ENCODE measurements at regions not wholly inside any gene's neighbourhood (a gene's known extent, or its start where the extent isn't known, plus 50 kb on each side); places are given as distances from the start of the nearest gene placed in this dataset.

DNA sequence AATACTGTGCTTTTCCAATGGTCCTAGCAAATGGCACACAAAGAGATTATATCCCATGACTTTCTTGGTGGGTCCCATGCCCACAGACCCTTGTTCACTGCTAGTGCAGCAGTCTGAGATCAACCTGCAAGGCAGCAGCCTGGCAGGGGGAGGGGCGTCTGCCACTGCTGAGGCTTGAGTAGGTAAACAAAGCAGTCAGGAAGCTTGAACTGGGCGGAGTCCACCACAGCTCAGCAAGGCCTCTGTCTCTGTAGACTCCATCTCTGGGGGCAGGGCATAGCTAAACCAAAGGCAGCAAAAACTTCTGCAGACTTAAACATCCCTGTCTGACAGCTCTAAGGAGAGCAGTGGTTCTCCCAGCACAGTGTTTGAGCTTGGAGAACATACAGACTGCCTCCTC lies 82.9 kb downstream of the ZNF737 start:
- Histone ChIP-seq H3K4me2 (ENCODE audit: low read length) (no peak overlapping the region), H3K27ac (ENCODE audit: low read depth, low read length) (no peak overlapping the region), H3K36me3 (ENCODE audit: control insufficient read depth, low read length) (no peaks in the 10 kb centered on the region), H3K79me2 (ENCODE audit: control insufficient read depth, low read length) (no peaks in the 10 kb centered on the region), H3K27me3 (ENCODE audit: control insufficient read depth, low read length) (no peaks in the 10 kb centered on the region), H3K9me3 (ENCODE audit: control insufficient read depth, insufficient read depth, low read length) (no peaks in the 10 kb centered on the region), H3K4me3 (ENCODE audit: low read length) (no peak overlapping the region), H3K9me2 (replicated peaks; ENCODE audit: control insufficient read depth, low read length) (no peaks in the 10 kb centered on the region), H4K20me1 (ENCODE audit: control insufficient read depth, insufficient read depth, low read depth, low read length) (no peaks in the 10 kb centered on the region), H3K4me1 (ENCODE audit: control insufficient read depth, low read length) (no peaks in the 10 kb centered on the region), H3F3A (ENCODE audit: control insufficient read depth, insufficient read depth) (no peaks in the 10 kb centered on the region)
- TF ChIP-seq, protein P1, sequence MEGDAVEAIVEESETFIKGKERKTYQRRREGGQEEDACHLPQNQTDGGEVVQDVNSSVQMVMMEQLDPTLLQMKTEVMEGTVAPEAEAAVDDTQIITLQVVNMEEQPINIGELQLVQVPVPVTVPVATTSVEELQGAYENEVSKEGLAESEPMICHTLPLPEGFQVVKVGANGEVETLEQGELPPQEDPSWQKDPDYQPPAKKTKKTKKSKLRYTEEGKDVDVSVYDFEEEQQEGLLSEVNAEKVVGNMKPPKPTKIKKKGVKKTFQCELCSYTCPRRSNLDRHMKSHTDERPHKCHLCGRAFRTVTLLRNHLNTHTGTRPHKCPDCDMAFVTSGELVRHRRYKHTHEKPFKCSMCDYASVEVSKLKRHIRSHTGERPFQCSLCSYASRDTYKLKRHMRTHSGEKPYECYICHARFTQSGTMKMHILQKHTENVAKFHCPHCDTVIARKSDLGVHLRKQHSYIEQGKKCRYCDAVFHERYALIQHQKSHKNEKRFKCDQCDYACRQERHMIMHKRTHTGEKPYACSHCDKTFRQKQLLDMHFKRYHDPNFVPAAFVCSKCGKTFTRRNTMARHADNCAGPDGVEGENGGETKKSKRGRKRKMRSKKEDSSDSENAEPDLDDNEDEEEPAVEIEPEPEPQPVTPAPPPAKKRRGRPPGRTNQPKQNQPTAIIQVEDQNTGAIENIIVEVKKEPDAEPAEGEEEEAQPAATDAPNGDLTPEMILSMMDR (IDR thresholded peaks at IDR 0.05; ENCODE audit: low read depth, low read length, poor library complexity, severe bottlenecking), result no peak
- TF ChIP-seq EZH2phosphoT487 (IDR thresholded peaks at IDR 0.05; ENCODE audit: borderline replicate concordance, low read length), result no peak

DNA sequence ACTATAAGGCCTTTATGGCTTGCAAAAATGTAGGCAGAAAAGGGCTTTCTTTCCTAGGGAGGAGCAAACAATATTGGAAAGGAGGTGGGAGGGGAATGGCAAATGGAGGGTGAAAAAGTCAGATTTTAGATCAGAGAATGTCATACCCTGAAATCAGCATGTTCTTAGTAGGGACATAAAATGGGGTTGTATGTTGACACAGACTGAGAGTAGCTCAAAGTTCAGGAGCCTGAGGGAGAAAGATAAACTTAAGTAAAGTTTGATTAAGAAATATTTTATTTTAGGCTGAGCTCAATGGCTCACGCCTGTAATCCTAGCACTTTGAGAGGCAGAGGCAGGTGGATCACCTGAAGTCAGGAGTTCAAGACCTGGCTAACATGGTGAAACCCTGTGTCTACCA lies 83.8 kb downstream of the ZNF737 start:
- H3K36me3 ChIP-seq (ENCODE audit: control insufficient read depth, low read length), result no peaks in the 10 kb centered on the region
- no peak overlapping the region for H3K4me2 ChIP-seq (ENCODE audit: low read length)
- H4K20me1 ChIP-seq (ENCODE audit: control insufficient read depth, insufficient read depth, low read depth, low read length), result no peaks in the 10 kb centered on the region
- no peak overlapping the region for H3K27ac ChIP-seq (ENCODE audit: low read depth, low read length)
- no peaks in the 10 kb centered on the region for H3K9me2 ChIP-seq (replicated peaks; ENCODE audit: control insufficient read depth, low read length)
- no peak overlapping the region for H3K4me3 ChIP-seq (ENCODE audit: low read length)
- H3K9me3 ChIP-seq (ENCODE audit: control insufficient read depth, insufficient read depth, low read length), result no peaks in the 10 kb centered on the region
- H3K79me2 ChIP-seq (ENCODE audit: control insufficient read depth, low read length), result no peaks in the 10 kb centered on the region
- no peaks in the 10 kb centered on the region for H3F3A ChIP-seq (ENCODE audit: control insufficient read depth, insufficient read depth)
- TF ChIP-seq EZH2phosphoT487 (IDR thresholded peaks at IDR 0.05; ENCODE audit: borderline replicate concordance, low read length), result no peak
- TF ChIP-seq, protein P1 (IDR thresholded peaks at IDR 0.05; ENCODE audit: low read depth, low read length, poor library complexity, severe bottlenecking), result no peak
- H3K27me3 ChIP-seq (ENCODE audit: control insufficient read depth, low read length), result no peaks in the 10 kb centered on the region
- H3K4me1 ChIP-seq (ENCODE audit: control insufficient read depth, low read length), result no peaks in the 10 kb centered on the region

DNA sequence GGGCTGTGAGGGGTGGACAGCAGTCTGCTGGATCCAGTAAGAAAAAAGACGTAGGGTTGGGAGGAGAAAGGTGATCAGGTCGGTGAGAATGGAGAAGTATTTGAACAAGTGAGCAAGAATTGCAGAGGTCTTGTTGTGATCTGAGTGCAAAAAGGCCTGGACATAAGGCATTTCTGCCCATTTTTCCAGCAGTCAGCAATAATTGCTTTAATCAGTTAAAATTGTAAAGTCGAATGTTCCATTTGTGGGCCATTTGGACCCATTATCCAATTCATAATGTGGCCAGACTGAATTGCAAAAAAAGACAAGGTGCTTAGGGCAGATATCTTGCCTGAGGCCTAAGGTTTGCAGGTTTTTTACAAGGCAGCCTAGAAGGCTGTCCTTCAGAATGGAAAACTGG lies 86.1 kb downstream of the ZNF737 start:
- no peaks in the 10 kb centered on the region for H3F3A ChIP-seq (ENCODE audit: control insufficient read depth, insufficient read depth)
- no peaks in the 10 kb centered on the region for H3K79me2 ChIP-seq (ENCODE audit: control insufficient read depth, low read length)
- H4K20me1 ChIP-seq (ENCODE audit: control insufficient read depth, insufficient read depth, low read depth, low read length), result no peaks in the 10 kb centered on the region
- H3K27me3 ChIP-seq (ENCODE audit: control insufficient read depth, low read length), result no peaks in the 10 kb centered on the region
- H3K9me3 ChIP-seq (ENCODE audit: control insufficient read depth, insufficient read depth, low read length), result peaks cover 4% of the 10 kb centered on the region; the same call in 1 of the 2 replicates
- H3K36me3 ChIP-seq (ENCODE audit: control insufficient read depth, low read length), result no peaks in the 10 kb centered on the region
- TF ChIP-seq EZH2phosphoT487 (IDR thresholded peaks at IDR 0.05; ENCODE audit: borderline replicate concordance, low read length), result no peak
- TF ChIP-seq, protein P1 (IDR thresholded peaks at IDR 0.05; ENCODE audit: low read depth, low read length, poor library complexity, severe bottlenecking), result no peak
- no peak overlapping the region for H3K4me2 ChIP-seq (ENCODE audit: low read length)
- H3K4me1 ChIP-seq (ENCODE audit: control insufficient read depth, low read length), result no peaks in the 10 kb centered on the region
- H3K9me2 ChIP-seq (replicated peaks; ENCODE audit: control insufficient read depth, low read length), result no peaks in the 10 kb centered on the region
- H3K27ac ChIP-seq (ENCODE audit: low read depth, low read length), result no peak overlapping the region
- H3K4me3 ChIP-seq (ENCODE audit: low read length), result no peak overlapping the region

DNA sequence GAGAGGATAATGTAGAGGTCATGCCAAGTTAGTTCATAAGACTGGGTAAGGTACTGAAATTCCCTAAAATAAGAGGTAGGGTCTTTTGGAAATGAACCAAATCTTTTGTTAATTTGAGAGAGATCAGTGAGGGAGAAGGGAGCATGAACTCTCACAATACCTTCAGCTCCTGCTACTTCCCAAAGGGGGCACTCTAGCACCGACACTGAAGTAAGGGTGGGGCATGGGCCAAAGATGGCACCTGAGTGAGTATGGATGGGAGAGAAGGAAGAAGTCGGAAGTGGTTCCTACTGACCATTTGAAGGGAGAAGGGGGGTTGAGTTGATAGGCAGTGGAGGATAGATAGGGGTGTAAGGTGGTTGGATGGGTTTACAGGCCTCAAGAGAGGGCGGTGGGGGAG lies 86.6 kb downstream of the ZNF737 start:
- Histone ChIP-seq H3K79me2 (ENCODE audit: control insufficient read depth, low read length) (no peaks in the 10 kb centered on the region), H4K20me1 (ENCODE audit: control insufficient read depth, insufficient read depth, low read depth, low read length) (no peaks in the 10 kb centered on the region), H3K27me3 (ENCODE audit: control insufficient read depth, low read length) (no peaks in the 10 kb centered on the region), H3K4me3 (ENCODE audit: low read length) (no peak overlapping the region), H3K9me3 (ENCODE audit: control insufficient read depth, insufficient read depth, low read length) (peaks cover 4% of the 10 kb centered on the region; the same call in 1 of the 2 replicates), H3K9me2 (replicated peaks; ENCODE audit: control insufficient read depth, low read length) (no peaks in the 10 kb centered on the region), H3K27ac (ENCODE audit: low read depth, low read length) (no peak overlapping the region), H3F3A (ENCODE audit: control insufficient read depth, insufficient read depth) (no peaks in the 10 kb centered on the region), H3K36me3 (ENCODE audit: control insufficient read depth, low read length) (no peaks in the 10 kb centered on the region), H3K4me1 (ENCODE audit: control insufficient read depth, low read length) (no peaks in the 10 kb centered on the region), H3K4me2 (ENCODE audit: low read length) (no peak overlapping the region)
- TF ChIP-seq, protein P1 (IDR thresholded peaks at IDR 0.05; ENCODE audit: low read depth, low read length, poor library complexity, severe bottlenecking), result no peak
- TF ChIP-seq EZH2phosphoT487 (IDR thresholded peaks at IDR 0.05; ENCODE audit: borderline replicate concordance, low read length), result no peak
